ENCODE measurements at regions not wholly inside any gene's neighbourhood (a gene's known extent, or its start where the extent isn't known, plus 50 kb on each side); places are given as distances from the start of the nearest gene placed in this dataset.

GRCh38 chr5:1669276-1670155 lies 130.1 kb downstream of the MRPL36 start:
- no peak for DNase-seq (ENCODE audit: low read depth in 2 of 2, low spot score in 1 of 2)

GRCh38 chr5:1668141-1668721 lies 131.4 kb downstream of the MRPL36 start:
- DNase-seq (ENCODE audit: low read depth in 2 of 2, low spot score in 1 of 2): no peak

DNA sequence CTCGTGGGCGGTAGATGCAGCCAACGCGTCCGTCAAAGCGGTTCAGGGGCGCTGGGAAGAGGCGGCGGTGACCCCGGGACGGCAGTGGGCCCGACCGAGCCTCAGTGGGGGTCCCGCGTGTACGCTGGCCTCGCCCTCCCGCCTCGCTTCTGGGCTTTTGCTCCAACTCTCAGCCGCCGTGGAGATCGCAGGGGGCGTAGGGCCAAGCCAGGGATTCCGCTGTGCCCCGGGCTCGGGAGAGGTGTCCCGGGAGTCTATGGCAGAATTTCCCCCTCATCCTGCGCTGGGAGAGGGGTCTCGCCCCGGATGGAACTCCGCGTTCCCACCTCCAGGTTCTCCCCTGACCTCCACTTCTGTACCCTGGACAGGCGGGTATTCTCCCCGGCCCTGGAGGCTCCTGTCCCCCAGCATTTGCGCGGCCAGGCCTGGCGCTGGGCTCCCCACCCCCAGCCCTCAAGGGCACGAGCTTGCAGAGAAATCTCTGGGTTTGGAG lies 131.9 kb downstream of the MRPL36 start:
- no peak for DNase-seq (ENCODE audit: low read depth in 2 of 2, low spot score in 1 of 2)

DNA sequence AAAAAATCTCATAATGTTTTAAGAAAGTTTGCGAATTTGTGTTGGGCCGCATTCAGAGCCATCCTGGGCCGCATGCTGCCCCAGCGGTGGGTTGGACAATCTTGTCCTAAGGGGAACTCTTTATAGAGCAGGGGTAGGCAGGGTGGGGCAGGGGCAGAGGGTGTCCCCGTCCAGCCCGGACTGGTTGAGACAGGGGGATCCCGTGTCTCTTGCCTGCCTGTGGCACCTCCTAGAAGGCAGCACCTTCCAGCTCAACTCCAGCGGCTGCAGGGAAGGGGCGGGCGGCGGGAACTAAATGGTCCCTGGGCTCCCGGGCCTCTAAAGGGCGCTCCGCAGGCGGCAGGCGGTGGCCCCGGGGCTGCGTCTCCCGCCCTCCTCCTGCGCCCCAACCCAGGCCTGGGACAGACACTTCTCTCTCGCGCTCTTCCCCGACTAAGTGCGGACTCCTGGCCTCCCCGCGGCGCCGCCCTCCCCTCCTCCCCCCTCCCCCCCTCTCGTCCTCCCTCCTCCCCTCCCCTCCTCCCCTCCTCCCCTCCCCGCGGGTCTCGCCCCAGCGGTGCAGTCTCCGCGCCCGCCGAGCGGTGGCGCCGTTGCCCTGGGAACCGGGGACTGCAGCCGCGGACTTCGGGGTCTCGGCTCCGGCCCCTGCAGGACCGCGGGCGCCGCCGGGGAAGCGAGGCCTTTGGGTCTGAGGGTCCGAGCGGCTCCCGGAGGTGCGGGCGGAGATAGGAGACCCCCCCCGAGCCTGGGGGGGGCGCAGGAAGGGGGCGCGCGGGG lies 132.6 kb downstream of the MRPL36 start:
- DNase-seq (ENCODE audit: low read depth in 2 of 2, low spot score in 1 of 2): no peak

- no peak for DNase-seq (ENCODE audit: low read depth in 2 of 2, low spot score in 1 of 2)
Measured at GRCh38 chr5:1666221-1666620, 133.4 kb downstream of the MRPL36 start.

DNA sequence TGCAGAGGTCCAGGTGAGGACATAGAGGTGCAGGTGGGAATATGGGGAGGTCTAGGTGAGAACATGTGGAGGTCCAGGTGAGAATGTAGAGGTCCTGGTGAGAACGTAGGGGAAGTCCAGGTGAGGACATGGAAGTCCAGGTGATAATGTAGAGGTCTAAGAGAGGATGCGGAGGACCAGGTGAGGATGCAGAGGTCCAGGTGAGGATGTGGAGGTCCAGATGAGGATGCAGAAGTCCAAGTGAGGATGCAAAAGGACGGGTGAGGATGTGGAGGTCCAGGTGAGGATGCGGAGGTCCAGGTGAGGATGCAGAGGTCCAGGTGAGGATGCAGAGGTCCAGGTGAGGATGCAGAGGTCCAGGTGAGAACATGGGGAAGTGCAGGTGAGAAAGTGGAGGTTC lies 133.8 kb downstream of the MRPL36 start:
- DNase-seq (ENCODE audit: low read depth in 2 of 2, low spot score in 1 of 2): no peak

DNA sequence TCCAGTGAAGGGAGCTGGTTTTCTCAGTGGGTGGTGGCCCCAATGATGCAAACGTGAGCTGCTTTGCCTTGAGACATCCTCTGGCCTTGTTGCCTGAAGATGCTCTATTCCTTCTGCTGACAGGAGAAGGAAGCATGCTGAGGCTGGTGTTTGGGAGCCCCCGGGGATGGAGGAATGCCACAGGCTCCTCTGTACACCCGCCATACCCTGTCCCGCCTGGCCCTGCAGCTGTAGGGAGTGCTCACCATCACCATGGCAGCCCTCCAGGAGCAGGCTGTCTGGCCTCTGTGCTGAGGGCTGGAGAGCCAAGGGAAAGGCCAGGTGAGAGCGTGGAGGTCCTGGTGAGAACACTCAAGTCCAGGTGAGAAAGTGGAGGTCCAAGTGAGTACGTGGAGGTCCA lies 134.4 kb downstream of the MRPL36 start:
- DNase-seq (ENCODE audit: low read depth in 2 of 2, low spot score in 1 of 2): no peak

DNA sequence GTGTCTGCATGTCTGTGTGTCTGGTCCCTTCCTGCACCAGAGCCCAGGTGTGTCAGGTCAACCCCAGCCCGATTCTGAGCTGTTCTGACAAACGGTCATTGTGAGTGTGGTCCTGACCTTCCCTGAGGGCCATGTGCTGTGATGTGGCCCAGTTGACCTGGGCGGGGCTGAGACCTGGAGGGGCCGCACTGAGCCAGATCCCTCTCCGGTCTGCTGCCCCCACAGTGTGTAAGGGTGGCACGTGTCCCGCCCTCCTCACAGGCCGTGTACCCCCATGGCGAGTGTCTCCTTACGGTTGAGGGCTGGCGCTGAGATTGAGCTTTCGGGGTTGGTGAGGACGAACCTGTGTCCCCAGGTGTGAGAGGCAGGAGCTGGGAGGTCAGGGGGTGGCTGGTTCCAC lies 136.5 kb downstream of the MRPL36 start:
- no peak for DNase-seq (ENCODE audit: low read depth in 2 of 2, low spot score in 1 of 2)

DNA sequence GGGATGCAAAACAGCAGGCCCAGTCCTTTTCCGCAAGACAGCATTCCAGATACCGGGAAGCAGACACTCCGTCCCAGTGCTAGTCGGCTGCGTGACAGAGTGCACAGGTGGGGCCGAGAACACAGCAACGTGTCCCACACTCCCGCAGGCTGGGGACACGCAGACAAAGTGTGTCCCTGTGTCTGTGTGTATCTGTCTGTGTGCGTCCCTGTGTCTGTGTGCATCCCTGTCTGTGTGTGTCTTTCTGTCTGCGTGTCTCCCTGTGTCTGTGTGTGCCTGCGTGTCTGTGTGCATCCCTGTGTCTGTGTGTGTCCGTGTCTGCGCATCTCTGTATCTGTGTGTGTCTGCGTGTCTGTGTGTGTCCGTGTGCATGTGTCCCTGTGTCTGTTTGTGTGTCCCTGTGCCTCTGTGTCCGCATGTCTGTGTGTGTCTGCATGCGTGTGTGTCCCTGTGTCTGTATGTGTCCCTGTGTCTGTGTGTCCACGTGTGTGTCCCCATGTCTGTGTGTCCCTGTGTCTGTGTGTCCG lies 137.0 kb downstream of the MRPL36 start:
- no peak for DNase-seq (ENCODE audit: low read depth in 2 of 2, low spot score in 1 of 2)

DNA sequence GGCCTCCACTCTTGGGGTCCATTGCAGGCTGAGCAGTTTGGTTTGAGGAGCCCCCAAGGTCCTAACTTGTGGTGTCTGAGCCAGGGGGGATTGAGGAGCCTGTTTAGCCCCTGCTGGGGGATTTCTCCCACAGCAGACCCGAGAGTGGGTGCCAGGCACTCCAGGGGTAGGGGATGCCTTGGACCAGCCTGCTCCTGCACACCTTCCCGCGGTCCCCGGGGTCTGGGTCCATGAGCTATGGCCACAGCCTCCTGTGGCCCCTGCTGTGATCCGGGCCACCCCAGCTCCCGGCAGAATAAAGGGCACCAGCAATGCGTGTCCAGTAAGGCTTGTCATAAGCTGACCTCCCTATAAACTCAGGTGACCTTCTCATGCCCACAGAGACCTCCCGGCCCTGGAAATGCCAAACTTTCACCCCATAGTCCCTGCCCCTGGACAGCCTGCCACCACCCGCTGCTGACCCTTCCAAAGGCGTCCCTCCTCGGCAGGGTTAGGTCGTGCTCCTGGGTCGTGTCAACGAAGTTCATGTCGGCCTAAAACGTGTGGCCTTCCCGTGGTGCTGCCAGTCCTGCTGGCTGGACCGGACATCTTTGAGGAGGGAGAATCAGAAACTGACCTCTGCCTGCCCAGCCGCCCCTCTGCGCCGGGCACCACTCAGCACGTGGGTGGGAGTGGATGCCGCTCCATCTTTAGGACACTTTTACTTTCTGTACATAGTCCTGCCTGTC lies 137.6 kb downstream of the MRPL36 start:
- no peak for DNase-seq (ENCODE audit: low read depth in 2 of 2, low spot score in 1 of 2)

- no peak for DNase-seq (ENCODE audit: low read depth in 2 of 2, low spot score in 1 of 2)
Measured at GRCh38 chr5:1661311-1661710, 137.6 kb upstream of the LPCAT1 start.

GRCh38 chr5:1660511-1660910 lies 136.8 kb upstream of the LPCAT1 start:
- no peak for DNase-seq (ENCODE audit: low read depth in 2 of 2, low spot score in 1 of 2)

GRCh38 chr5:1660001-1660400 lies 136.2 kb upstream of the LPCAT1 start:
- no peak for DNase-seq (ENCODE audit: low read depth in 2 of 2, low spot score in 1 of 2)

DNA sequence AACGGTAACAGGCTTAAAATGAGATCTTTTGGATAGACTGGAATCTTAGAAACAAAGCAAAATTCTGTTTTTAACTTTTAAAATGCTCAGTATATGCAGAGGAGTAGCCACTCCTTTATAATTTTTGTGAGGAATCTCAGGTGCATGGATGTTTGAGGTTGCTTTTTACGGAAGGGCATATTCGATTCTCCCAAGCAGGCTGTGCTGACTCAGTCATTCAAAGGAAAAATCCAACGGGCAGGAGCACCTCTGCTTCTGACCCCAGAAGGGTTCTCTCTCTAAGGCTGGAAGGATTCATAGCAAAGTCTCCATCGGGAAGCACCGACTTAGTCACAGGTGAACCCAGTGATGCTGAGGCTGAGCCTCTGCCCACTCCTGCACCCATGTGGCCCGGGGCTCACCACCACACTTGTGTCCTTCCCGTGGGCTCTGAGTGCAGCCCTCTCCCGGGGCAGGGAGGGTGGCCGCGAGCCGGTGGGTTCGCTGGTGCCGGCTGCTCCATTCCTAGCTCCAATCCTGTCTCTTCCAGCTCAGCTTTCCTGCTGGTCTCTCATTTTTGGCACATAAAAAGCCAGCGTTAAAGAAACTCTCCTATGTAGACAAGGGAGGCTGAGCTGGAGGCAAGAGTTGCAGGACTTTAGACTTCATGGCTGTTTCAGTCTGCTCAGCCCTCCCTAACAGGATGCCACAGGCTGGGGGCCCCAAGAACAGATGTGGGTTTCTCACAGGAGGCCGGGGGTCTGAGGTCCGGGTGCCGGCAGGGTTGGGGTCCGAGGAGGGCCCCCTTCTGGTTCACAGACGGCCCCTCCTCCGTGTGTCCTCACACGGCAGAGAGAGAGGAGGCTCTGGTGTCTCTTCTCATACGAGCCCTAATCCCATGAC lies 135.6 kb upstream of the LPCAT1 start:
- DNase-seq (ENCODE audit: low read depth in 2 of 2, low spot score in 1 of 2): no peak

- no peak for DNase-seq (ENCODE audit: low read depth in 2 of 2, low spot score in 1 of 2)
Measured at GRCh38 chr5:1658665-1659064, 134.9 kb upstream of the LPCAT1 start.

DNA sequence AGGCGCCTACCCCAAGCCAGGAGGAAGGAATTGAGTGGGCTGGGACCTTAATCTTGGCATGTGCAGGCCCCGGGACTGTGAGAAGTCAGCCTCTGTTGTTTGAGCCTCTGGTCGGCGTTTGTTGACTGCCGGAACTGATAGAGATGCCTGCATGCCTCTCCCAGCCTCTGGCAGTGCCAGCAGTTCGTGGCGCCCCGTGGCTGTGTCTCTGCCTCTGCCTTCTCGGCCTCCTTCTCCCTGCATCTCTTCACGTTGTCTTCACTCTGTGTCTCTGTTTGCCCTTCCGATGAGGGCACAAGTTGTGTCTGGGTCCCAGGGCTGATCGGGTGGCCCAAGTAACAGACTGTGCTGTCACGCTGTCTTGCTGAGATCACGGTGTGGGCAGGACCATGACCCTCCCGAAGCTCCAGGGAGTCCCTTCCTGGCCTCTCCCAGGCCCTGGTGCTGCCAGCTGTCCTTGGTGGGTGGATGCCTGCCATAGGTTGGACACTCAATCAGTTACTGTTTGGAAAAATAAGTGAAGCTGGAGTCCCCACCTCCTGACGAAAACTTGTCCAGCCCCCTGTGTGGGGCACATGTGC lies 133.5 kb upstream of the LPCAT1 start:
- no peak for DNase-seq (ENCODE audit: low read depth in 2 of 2, low spot score in 1 of 2)

- no peak for DNase-seq (ENCODE audit: low read depth in 2 of 2, low spot score in 1 of 2)
Measured at GRCh38 chr5:1656271-1656975, 132.7 kb upstream of the LPCAT1 start.

- no peak for DNase-seq (ENCODE audit: low read depth in 2 of 2, low spot score in 1 of 2)
Measured at GRCh38 chr5:1655496-1656270, 131.9 kb upstream of the LPCAT1 start.

Data from stimulated activated CD8-positive, alpha-beta memory T cell treated with anti-CD3 and anti-CD28 coated beads, Interleukin-4, amount 100 ng/mL, for 1 hour (primary cell).